LNCaP clone FGC (cell line): ENCODE measurements at regions not wholly inside any gene's neighbourhood (a gene's known extent, or its start where the extent isn't known, plus 50 kb on each side); places are given as distances from the start of the nearest gene placed in this dataset.

Experiments
- DNase-seq: peaks from one replicate; pipeline ENCODE4 v3.0.0-alpha.2; 2011; ENCODE audit warnings: low read depth
- H3K4me3 ChIP-seq: 2 replicates; pipeline ENCODE4 v1.5.1; 2011; ENCODE audit warnings: mild to moderate bottlenecking, low read depth, low read length, control low read depth
- CTCF ChIP-seq: IDR thresholded peaks from 2 replicates; pipeline ENCODE4 v1.5.1; 2012; ENCODE audit warnings: mild to moderate bottlenecking; ENCODE audit not compliant: control insufficient read depth, insufficient read depth; ENCODE audit errors: extremely low read depth

GRCh38 chrX:39958850-39959249 is 138.9 kb downstream of the BCOR start:
- H3K4me3 ChIP-seq = no peak overlapping the region
- no peak for TF ChIP-seq CTCF
- no peak for DNase-seq

GRCh38 chrX:39960219-39960618 is 137.5 kb downstream of the BCOR start:
- no peak for DNase-seq
- no peak overlapping the region for H3K4me3 ChIP-seq
- no peak for TF ChIP-seq CTCF

GRCh38 chrX:39961441-39961840 is 136.3 kb downstream of the BCOR start:
- no peak for DNase-seq
- TF ChIP-seq CTCF = no peak
- no peak overlapping the region for H3K4me3 ChIP-seq

- no peak for DNase-seq
- no peak for TF ChIP-seq CTCF
- H3K4me3 ChIP-seq = no peak overlapping the region
Measured at GRCh38 chrX:39965051-39965573, 132.6 kb downstream of the BCOR start.

- no peak for DNase-seq
- H3K4me3 ChIP-seq = no peak overlapping the region
- TF ChIP-seq CTCF = no peak
Measured at GRCh38 chrX:39966176-39966575, 131.6 kb downstream of the BCOR start.

- DNase-seq = no peak
- no peak for TF ChIP-seq CTCF
- no peak overlapping the region for H3K4me3 ChIP-seq
Measured at GRCh38 chrX:39967348-39967747, 130.4 kb downstream of the BCOR start.

- no peak for TF ChIP-seq CTCF
- H3K4me3 ChIP-seq = no peak overlapping the region
- DNase-seq = no peak
Measured at GRCh38 chrX:39969099-39969818, 128.5 kb downstream of the BCOR start.
